ENCODE measurements at regions not wholly inside any gene's neighbourhood (a gene's known extent, or its start where the extent isn't known, plus 50 kb on each side); places are given as distances from the start of the nearest gene placed in this dataset.

DNA sequence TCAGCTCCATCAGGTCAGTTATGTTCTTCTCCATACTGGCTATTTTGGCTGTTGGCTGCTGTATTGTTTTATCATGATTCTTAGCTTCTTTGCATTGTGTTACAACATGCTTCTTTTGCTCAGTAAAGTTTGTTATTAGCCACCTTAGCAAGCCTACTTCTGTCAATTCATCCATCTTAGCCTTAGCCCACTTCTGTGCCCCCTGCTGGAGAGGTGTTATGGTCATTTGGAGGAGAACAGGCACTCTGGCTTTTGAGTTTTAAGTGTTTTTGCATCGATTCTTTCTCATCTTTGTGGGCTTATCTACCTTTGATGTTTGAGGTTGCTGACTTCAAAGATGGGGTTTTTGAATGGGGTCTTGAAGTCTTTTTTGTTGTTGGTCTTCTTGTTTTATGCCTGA is 204.6 kb upstream of the FOXP2 start:
- no peaks in the 10 kb centered on the region for H3K4me1 ChIP-seq (ENCODE audit: control insufficient read depth in 1 of 2, low read depth in 2 of 2)
- H3K4me3 ChIP-seq: no peak overlapping the region
- H3K36me3 ChIP-seq: no peaks in the 10 kb centered on the region
- no peak for ATAC-seq (ENCODE audit: insufficient number of reproducible peaks, low FRiP score, low read depth)
- H3K27me3 ChIP-seq (replicated peaks; ENCODE audit: insufficient read depth): no peaks in the 10 kb centered on the region
- no peak for DNase-seq (ENCODE audit: low spot score)
- H3K9me3 ChIP-seq: no peaks in the 10 kb centered on the region
- TF ChIP-seq, protein P1, sequence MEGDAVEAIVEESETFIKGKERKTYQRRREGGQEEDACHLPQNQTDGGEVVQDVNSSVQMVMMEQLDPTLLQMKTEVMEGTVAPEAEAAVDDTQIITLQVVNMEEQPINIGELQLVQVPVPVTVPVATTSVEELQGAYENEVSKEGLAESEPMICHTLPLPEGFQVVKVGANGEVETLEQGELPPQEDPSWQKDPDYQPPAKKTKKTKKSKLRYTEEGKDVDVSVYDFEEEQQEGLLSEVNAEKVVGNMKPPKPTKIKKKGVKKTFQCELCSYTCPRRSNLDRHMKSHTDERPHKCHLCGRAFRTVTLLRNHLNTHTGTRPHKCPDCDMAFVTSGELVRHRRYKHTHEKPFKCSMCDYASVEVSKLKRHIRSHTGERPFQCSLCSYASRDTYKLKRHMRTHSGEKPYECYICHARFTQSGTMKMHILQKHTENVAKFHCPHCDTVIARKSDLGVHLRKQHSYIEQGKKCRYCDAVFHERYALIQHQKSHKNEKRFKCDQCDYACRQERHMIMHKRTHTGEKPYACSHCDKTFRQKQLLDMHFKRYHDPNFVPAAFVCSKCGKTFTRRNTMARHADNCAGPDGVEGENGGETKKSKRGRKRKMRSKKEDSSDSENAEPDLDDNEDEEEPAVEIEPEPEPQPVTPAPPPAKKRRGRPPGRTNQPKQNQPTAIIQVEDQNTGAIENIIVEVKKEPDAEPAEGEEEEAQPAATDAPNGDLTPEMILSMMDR (IDR thresholded peaks at IDR 0.05): no peak
- no peak overlapping the region for H3K27ac ChIP-seq

DNA sequence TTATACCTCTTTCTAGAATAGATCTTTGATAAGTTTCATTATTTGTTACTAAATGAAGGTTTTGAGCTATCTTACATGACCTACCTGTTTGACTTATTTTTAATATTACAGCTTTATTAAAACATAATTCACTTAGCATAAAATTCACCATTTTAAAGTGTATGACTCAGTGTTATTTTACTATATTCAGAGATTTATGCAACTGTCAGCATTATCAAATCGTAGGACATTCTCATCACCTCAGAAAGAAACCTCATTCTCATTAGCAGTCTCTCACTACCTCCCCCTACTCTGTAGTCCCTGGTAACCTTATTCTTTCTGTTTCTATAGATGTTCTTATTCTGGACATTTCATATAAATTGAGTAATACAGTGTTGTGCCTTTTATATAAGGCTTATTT is 207.9 kb upstream of the FOXP2 start:
- Histone ChIP-seq H3K4me1 (ENCODE audit: control insufficient read depth in 1 of 2, low read depth in 2 of 2) (no peaks in the 10 kb centered on the region), H3K27ac (no peak overlapping the region), H3K4me3 (no peak overlapping the region), H3K36me3 (no peaks in the 10 kb centered on the region), H3K9me3 (no peaks in the 10 kb centered on the region), H3K27me3 (replicated peaks; ENCODE audit: insufficient read depth) (no peaks in the 10 kb centered on the region)
- no peak for ATAC-seq (ENCODE audit: insufficient number of reproducible peaks, low FRiP score, low read depth)
- no peak for DNase-seq (ENCODE audit: low spot score)
- TF ChIP-seq, protein P1 (IDR thresholded peaks at IDR 0.05): no peak

DNA sequence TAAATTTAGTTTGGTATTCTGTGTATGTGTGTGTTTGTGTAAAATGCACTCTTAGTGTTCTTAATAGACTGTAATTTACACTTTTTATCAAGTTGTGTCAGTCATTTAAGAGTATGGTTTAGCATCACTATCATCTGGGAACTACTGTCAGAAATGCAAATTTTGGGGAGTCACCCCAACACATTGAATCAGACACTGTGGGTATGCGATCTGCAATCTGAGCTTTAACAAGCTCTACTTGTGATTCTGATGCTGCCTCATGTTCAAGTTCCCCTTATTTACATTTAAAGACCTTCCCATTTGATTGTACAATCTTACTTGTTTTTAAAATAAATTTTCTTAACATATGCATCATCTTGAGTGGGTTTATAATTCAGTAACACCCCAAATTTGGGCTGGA is 218.1 kb upstream of the FOXP2 start:
- no peaks in the 10 kb centered on the region for H3K27me3 ChIP-seq (replicated peaks; ENCODE audit: insufficient read depth)
- no peaks in the 10 kb centered on the region for H3K9me3 ChIP-seq
- no peaks in the 10 kb centered on the region for H3K36me3 ChIP-seq
- DNase-seq (ENCODE audit: low spot score) (no peak), ATAC-seq (ENCODE audit: insufficient number of reproducible peaks, low FRiP score, low read depth) (no peak)
- TF ChIP-seq, protein P1 (IDR thresholded peaks at IDR 0.05): no peak
- no peaks in the 10 kb centered on the region for H3K4me1 ChIP-seq (ENCODE audit: control insufficient read depth in 1 of 2, low read depth in 2 of 2)
- H3K4me3 ChIP-seq: no peak overlapping the region
- H3K27ac ChIP-seq: no peak overlapping the region

DNA sequence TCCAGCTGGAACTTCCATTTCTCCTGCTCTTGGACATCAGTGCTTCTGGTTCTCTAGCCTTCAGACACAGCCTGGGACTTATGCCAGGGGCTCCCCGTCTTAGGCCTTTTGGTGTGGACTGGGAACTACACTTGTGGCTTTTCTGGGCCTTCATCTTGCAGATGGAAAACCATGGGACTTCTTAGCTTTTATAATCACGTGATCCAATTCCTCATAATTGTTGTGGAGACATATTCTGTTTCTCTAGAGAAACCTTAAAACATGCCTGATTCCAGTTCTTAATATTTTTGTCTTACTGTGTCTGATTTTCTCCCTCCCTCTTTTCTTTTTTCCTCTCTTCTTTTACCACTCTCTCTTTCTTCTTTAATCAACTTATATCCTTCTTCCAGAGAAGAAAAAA is 224.2 kb upstream of the FOXP2 start:
- TF ChIP-seq, protein P1 (IDR thresholded peaks at IDR 0.05): no peak
- ATAC-seq (ENCODE audit: insufficient number of reproducible peaks, low FRiP score, low read depth) (no peak), DNase-seq (ENCODE audit: low spot score) (no peak)
- Histone ChIP-seq H3K4me3 (no peak overlapping the region), H3K36me3 (no peaks in the 10 kb centered on the region), H3K9me3 (no peaks in the 10 kb centered on the region), H3K27ac (no peak overlapping the region), H3K4me1 (ENCODE audit: control insufficient read depth in 1 of 2, low read depth in 2 of 2) (no peaks in the 10 kb centered on the region), H3K27me3 (replicated peaks; ENCODE audit: insufficient read depth) (no peaks in the 10 kb centered on the region)

DNA sequence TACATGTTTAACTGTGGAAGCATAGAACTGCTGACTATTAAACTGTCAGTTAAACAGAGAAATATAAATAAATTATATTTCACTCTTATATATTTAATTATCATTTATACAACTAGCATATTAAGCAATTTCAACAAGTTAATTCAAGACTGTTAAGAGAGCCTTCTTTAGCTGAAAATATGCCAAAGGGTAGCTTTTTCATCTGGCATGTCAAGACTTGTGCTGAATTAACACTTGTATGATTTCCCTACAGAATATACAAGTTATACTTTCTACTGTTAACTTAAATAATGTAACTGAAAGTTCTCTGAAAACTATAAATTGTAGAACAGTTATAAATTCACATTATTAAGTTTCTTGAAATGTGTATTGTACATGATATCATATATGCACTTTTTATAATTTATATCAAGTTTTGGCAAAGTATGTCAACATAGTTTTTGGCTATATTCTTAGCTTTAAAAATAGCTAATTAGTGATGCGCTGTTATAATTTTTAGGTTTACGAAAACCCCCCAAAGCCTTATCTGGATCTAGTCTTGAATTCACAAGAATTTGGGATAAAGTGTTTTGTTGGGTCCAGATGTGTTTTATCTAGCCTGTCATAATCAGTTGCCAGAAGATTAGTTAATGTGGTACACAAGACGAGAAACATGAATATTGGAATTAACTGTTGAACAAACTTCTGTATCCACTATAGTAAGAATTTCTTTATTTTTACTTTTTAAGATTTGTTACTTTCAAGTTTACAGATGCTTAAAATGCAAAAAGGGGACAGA is 231.1 kb upstream of the FOXP2 start:
- no peaks in the 10 kb centered on the region for H3K27me3 ChIP-seq (replicated peaks; ENCODE audit: insufficient read depth)
- H3K4me1 ChIP-seq (ENCODE audit: control insufficient read depth in 1 of 2, low read depth in 2 of 2): no peaks in the 10 kb centered on the region
- no peak overlapping the region for H3K4me3 ChIP-seq
- ATAC-seq (ENCODE audit: insufficient number of reproducible peaks, low FRiP score, low read depth) (no peak), DNase-seq (ENCODE audit: low spot score) (no peak)
- TF ChIP-seq, protein P1 (IDR thresholded peaks at IDR 0.05): no peak
- H3K9me3 ChIP-seq: no peaks in the 10 kb centered on the region
- no peaks in the 10 kb centered on the region for H3K36me3 ChIP-seq
- H3K27ac ChIP-seq: no peak overlapping the region
